CD4-positive, alpha-beta T cell treated with Interleukin-2 at 100 ng/mL for 4 hours (primary cell): ENCODE measurements at regions not wholly inside any gene's neighbourhood (a gene's known extent, or its start where the extent isn't known, plus 50 kb on each side); places are given as distances from the start of the nearest gene placed in this dataset.

Experiments
- DNase-seq: peaks from one replicate; pipeline ENCODE4 v3.0.0-alpha.2; 2020; ENCODE audit warnings: low spot score

- DNase-seq = no peak
These were observed 117.2 kb downstream of the BANF2 start for GRCh38 chr20:17816804-17817587.

GRCh38 chr20:17811628-17811965 lies 111.8 kb downstream of the BANF2 start:
- DNase-seq = no peak

- no peak for DNase-seq
These were observed 111.3 kb downstream of the BANF2 start for GRCh38 chr20:17810847-17811627.

- DNase-seq = no peak
These were observed 110.4 kb downstream of the BANF2 start for GRCh38 chr20:17810062-17810631.

- DNase-seq = no peak
These were observed 109.7 kb downstream of the BANF2 start for GRCh38 chr20:17809362-17810061.

- DNase-seq = no peak
These were observed 109.0 kb downstream of the BANF2 start for GRCh38 chr20:17808782-17809181.

- no peak for DNase-seq
These were observed 108.6 kb downstream of the BANF2 start for GRCh38 chr20:17808357-17808756.

GRCh38 chr20:17807651-17808050 lies 107.9 kb downstream of the BANF2 start:
- no peak for DNase-seq

- DNase-seq = no peak
These were observed 107.1 kb downstream of the BANF2 start for GRCh38 chr20:17806739-17807441.

- no peak for DNase-seq
These were observed 106.3 kb downstream of the BANF2 start for GRCh38 chr20:17806107-17806506.

- DNase-seq = no peak
These were observed 104.0 kb downstream of the BANF2 start for GRCh38 chr20:17803765-17804164.

GRCh38 chr20:17799575-17800227 lies 99.9 kb downstream of the BANF2 start:
- DNase-seq = no peak

- DNase-seq = no peak
These were observed 98.8 kb downstream of the BANF2 start for GRCh38 chr20:17798601-17799000.

- DNase-seq = no peak
These were observed 97.8 kb downstream of the BANF2 start for GRCh38 chr20:17797579-17797978.

- no peak for DNase-seq
These were observed 97.4 kb downstream of the BANF2 start for GRCh38 chr20:17797161-17797560.

- DNase-seq = no peak
These were observed 96.4 kb downstream of the BANF2 start for GRCh38 chr20:17796091-17796563.

- DNase-seq = no peak
These were observed 95.8 kb downstream of the BANF2 start for GRCh38 chr20:17795501-17796071.

GRCh38 chr20:17795003-17795402 lies 95.2 kb downstream of the BANF2 start:
- DNase-seq = no peak

GRCh38 chr20:17794400-17794799 lies 94.6 kb downstream of the BANF2 start:
- DNase-seq = no peak

- DNase-seq = no peak
These were observed 94.2 kb downstream of the BANF2 start for GRCh38 chr20:17793986-17794385.

- no peak for DNase-seq
These were observed 90.5 kb downstream of the BANF2 start for GRCh38 chr20:17790296-17790695.
